Mesendoderm (in vitro differentiated cells): ENCODE measurements at regions not wholly inside any gene's neighbourhood (a gene's known extent, or its start where the extent isn't known, plus 50 kb on each side); places are given as distances from the start of the nearest gene placed in this dataset.

Experiments
- DNase-seq: peaks from one replicate; pipeline ENCODE4 v3.0.0; 2013
- H2AK5ac ChIP-seq: 2 replicates; pipeline ENCODE4 v1.6.1; 2013; ENCODE audit warnings: low read length, inconsistent platforms
- H2BK120ac ChIP-seq: 2 replicates; pipeline ENCODE4 v1.6.1; 2013; ENCODE audit warnings: low read depth, mild to moderate bottlenecking, low read length, moderate library complexity, mixed read lengths
- H2BK15ac ChIP-seq: replicated peaks from 2 replicates; pipeline ENCODE4 v1.6.1; 2013; ENCODE audit warnings: low read depth, mild to moderate bottlenecking, moderate library complexity
- H2BK5ac ChIP-seq: 2 replicates; pipeline ENCODE4 v1.6.1; 2013; ENCODE audit warnings: low read length, inconsistent platforms
- H3K18ac ChIP-seq: 2 replicates; pipeline ENCODE4 v1.6.1; 2013; ENCODE audit warnings: mild to moderate bottlenecking, low read length, mixed read lengths
- H3K23ac ChIP-seq: one replicate; pipeline ENCODE4 v1.6.1; 2013; ENCODE audit warnings: low read length
- H3K27ac ChIP-seq: 2 replicates; pipeline ENCODE4 v1.5.1; 2013; ENCODE audit warnings: low read depth, mild to moderate bottlenecking, inconsistent platforms, low read length, moderate library complexity
- H3K27me3 ChIP-seq: 2 replicates; pipeline ENCODE4 v1.6.1; 2013; ENCODE audit warnings: low read length, control low read depth, mild to moderate bottlenecking, inconsistent platforms; ENCODE audit not compliant: insufficient read depth, poor library complexity
- H3K36me3 ChIP-seq: 2 replicates; pipeline ENCODE4 v1.6.1; 2013; ENCODE audit warnings: low read length, inconsistent platforms; ENCODE audit not compliant: control insufficient read depth, insufficient read depth
- H3K4ac ChIP-seq: one replicate; pipeline ENCODE4 v1.6.1; 2013; ENCODE audit warnings: low read depth, mild to moderate bottlenecking, low read length, moderate library complexity
- H3K4me1 ChIP-seq: 2 replicates; pipeline ENCODE4 v1.6.1; 2013; ENCODE audit warnings: low read depth, low read length, inconsistent platforms; ENCODE audit not compliant: control insufficient read depth
- H3K4me2 ChIP-seq: 2 replicates; pipeline ENCODE4 v1.6.1; 2013; ENCODE audit warnings: low read length
- H3K4me3 ChIP-seq: 2 replicates; pipeline ENCODE4 v1.5.1; 2013; ENCODE audit warnings: mild to moderate bottlenecking, low read length
- H3K56ac ChIP-seq: one replicate; pipeline ENCODE4 v1.6.1; 2013; ENCODE audit warnings: low read length
- H3K79me1 ChIP-seq: 2 replicates; pipeline ENCODE4 v1.6.1; 2013; ENCODE audit warnings: low read length, inconsistent platforms
- H3K79me2 ChIP-seq: 2 replicates; pipeline ENCODE4 v1.6.1; 2013; ENCODE audit warnings: mild to moderate bottlenecking, low read length; ENCODE audit not compliant: control insufficient read depth, insufficient read depth
- H3K9ac ChIP-seq: 2 replicates; pipeline ENCODE4 v1.6.1; 2013; ENCODE audit warnings: low read length, inconsistent platforms
- H4K5ac ChIP-seq: one replicate; pipeline ENCODE4 v1.6.1; 2013; ENCODE audit warnings: low read length
- H4K8ac ChIP-seq: one replicate; pipeline ENCODE4 v1.6.1; 2013; ENCODE audit warnings: low read depth, mild to moderate bottlenecking, control low read depth, low read length, moderate library complexity
- WGBS: extraction: QIAGEN DNeasy Blood & Tissue Kit; methylation state at CpG from one replicate; pipeline ENCODE4 v1.1.7; 2013; ENCODE audit warnings: low lambda C conversion rate, missing lambda C conversion rate; ENCODE audit not compliant: insufficient coverage; ENCODE audit errors: extremely low coverage; 5-methylcytosine and 5-hydroxymethylcytosine counted together

- Histone ChIP-seq H2BK5ac (no peak overlapping the region), H3K18ac (no peak overlapping the region), H3K27ac (no peak overlapping the region), H4K8ac (no peak overlapping the region), H3K36me3 (no peaks in the 10 kb centered on the region), H3K4ac (no peak overlapping the region), H2AK5ac (no peak overlapping the region), H2BK120ac (no peak overlapping the region), H3K79me2 (no peaks in the 10 kb centered on the region), H2BK15ac (no peak overlapping the region), H3K56ac (no peak overlapping the region), H3K9ac (no peak overlapping the region), H3K23ac (no peak overlapping the region), H3K4me2 (no peak overlapping the region), H3K4me1 (no peaks in the 10 kb centered on the region), H3K79me1 (no peaks in the 10 kb centered on the region), H4K5ac (no peak overlapping the region), H3K27me3 (no peaks in the 10 kb centered on the region), H3K4me3 (no peak overlapping the region)
- DNase-seq, result no peak
- WGBS, result no CpG with 5 or more reads among the region's 8 CpGs
Measured at GRCh38 chr20:50257860-50258259, 67.2 kb downstream of the CEBPB start.

- H3K23ac ChIP-seq, result no peak overlapping the region
- no peak overlapping the region for H4K5ac ChIP-seq
- no peaks in the 10 kb centered on the region for H3K4me1 ChIP-seq
- H3K36me3 ChIP-seq, result no peaks in the 10 kb centered on the region
- no peak for DNase-seq
- H3K27ac ChIP-seq, result no peak overlapping the region
- H3K79me1 ChIP-seq, result no peaks in the 10 kb centered on the region
- no peaks in the 10 kb centered on the region for H3K27me3 ChIP-seq
- no peak overlapping the region for H3K56ac ChIP-seq
- no peak overlapping the region for H3K4me2 ChIP-seq
- no peak overlapping the region for H3K4ac ChIP-seq
- H3K4me3 ChIP-seq, result no peak overlapping the region
- no peak overlapping the region for H3K9ac ChIP-seq
- no peak overlapping the region for H2BK120ac ChIP-seq
- no peak overlapping the region for H2BK15ac ChIP-seq
- no CpG with 5 or more reads among the region's 8 CpGs for WGBS
- no peaks in the 10 kb centered on the region for H3K79me2 ChIP-seq
- H3K18ac ChIP-seq, result no peak overlapping the region
- H2AK5ac ChIP-seq, result no peak overlapping the region
- H4K8ac ChIP-seq, result no peak overlapping the region
- no peak overlapping the region for H2BK5ac ChIP-seq
Measured at GRCh38 chr20:50258790-50259483, 68.3 kb downstream of the CEBPB start.

GRCh38 chr20:50259705-50260478 is 69.3 kb downstream of the CEBPB start:
- no peak overlapping the region for H4K8ac ChIP-seq
- no peaks in the 10 kb centered on the region for H3K79me1 ChIP-seq
- no peak overlapping the region for H3K27ac ChIP-seq
- H3K4me3 ChIP-seq, result no peak overlapping the region
- no peak overlapping the region for H3K23ac ChIP-seq
- H3K36me3 ChIP-seq, result no peaks in the 10 kb centered on the region
- no peaks in the 10 kb centered on the region for H3K27me3 ChIP-seq
- no peak overlapping the region for H2BK5ac ChIP-seq
- H2AK5ac ChIP-seq, result no peak overlapping the region
- no peak overlapping the region for H3K4ac ChIP-seq
- H3K4me2 ChIP-seq, result no peak overlapping the region
- no peak overlapping the region for H3K18ac ChIP-seq
- no peak overlapping the region for H3K9ac ChIP-seq
- H3K79me2 ChIP-seq, result no peaks in the 10 kb centered on the region
- no peaks in the 10 kb centered on the region for H3K4me1 ChIP-seq
- H4K5ac ChIP-seq, result no peak overlapping the region
- no peak for DNase-seq
- WGBS, result no CpG with 5 or more reads among the region's 9 CpGs
- H3K56ac ChIP-seq, result no peak overlapping the region
- no peak overlapping the region for H2BK120ac ChIP-seq
- H2BK15ac ChIP-seq, result no peak overlapping the region

GRCh38 chr20:50260479-50261221 is 70.0 kb downstream of the CEBPB start:
- Histone ChIP-seq H2AK5ac (no peak overlapping the region), H3K56ac (no peak overlapping the region)
- no peak for DNase-seq

GRCh38 chr20:50261471-50262212 is 71.0 kb downstream of the CEBPB start:
- Histone ChIP-seq H3K18ac (no peak overlapping the region), H3K27ac (no peak overlapping the region), H3K9ac (no peak overlapping the region), H3K4me2 (no peak overlapping the region), H4K5ac (no peak overlapping the region), H2AK5ac (no peak overlapping the region), H3K79me1 (no peaks in the 10 kb centered on the region), H2BK120ac (no peak overlapping the region), H3K36me3 (no peaks in the 10 kb centered on the region), H2BK15ac (no peak overlapping the region), H3K56ac (no peak overlapping the region), H3K79me2 (no peaks in the 10 kb centered on the region), H2BK5ac (no peak overlapping the region), H4K8ac (no peak overlapping the region), H3K27me3 (no peaks in the 10 kb centered on the region), H3K4me1 (no peaks in the 10 kb centered on the region), H3K4me3 (no peak overlapping the region), H3K4ac (no peak overlapping the region), H3K23ac (no peak overlapping the region)
- no CpG with 5 or more reads among the region's 7 CpGs for WGBS
- no peak for DNase-seq

More at GRCh38 chr20:50260479-50261221, 70.0 kb downstream of the CEBPB start:
- H3K4ac ChIP-seq, result no peak overlapping the region
- no peaks in the 10 kb centered on the region for H3K4me1 ChIP-seq
- H3K9ac ChIP-seq, result no peak overlapping the region
- peak overlapping the region; percentile 80 for H3K23ac ChIP-seq
- H3K18ac ChIP-seq, result no peak overlapping the region
- no peak overlapping the region for H4K5ac ChIP-seq
- no peaks in the 10 kb centered on the region for H3K79me1 ChIP-seq
- H3K4me3 ChIP-seq, result no peak overlapping the region
- no peak overlapping the region for H3K4me2 ChIP-seq
- H2BK120ac ChIP-seq, result no peak overlapping the region
- no peaks in the 10 kb centered on the region for H3K79me2 ChIP-seq
- WGBS, result no CpG with 5 or more reads among the region's 8 CpGs
- no peaks in the 10 kb centered on the region for H3K27me3 ChIP-seq
- no peak overlapping the region for H3K27ac ChIP-seq
- no peak overlapping the region for H2BK15ac ChIP-seq
- H3K36me3 ChIP-seq, result no peaks in the 10 kb centered on the region
- no peak overlapping the region for H4K8ac ChIP-seq
- no peak overlapping the region for H2BK5ac ChIP-seq
